ENCODE measurements at regions not wholly inside any gene's neighbourhood (a gene's known extent, or its start where the extent isn't known, plus 50 kb on each side); places are given as distances from the start of the nearest gene placed in this dataset.

GRCh38 chr11:116421529-116422185 is 351.1 kb downstream of the BUD13 start:
- no peaks in the 10 kb centered on the region for H3K79me2 ChIP-seq (ENCODE audit: insufficient read depth)
- no peaks in the 10 kb centered on the region for H3F3A ChIP-seq (replicated peaks; ENCODE audit: insufficient read depth)
- no peaks in the 10 kb centered on the region for H3K36me3 ChIP-seq (replicated peaks in 1 of 2; ENCODE audit: control insufficient read depth in 1 of 2, insufficient read depth in 2 of 2, low read length in 1 of 2)
- H3K9ac ChIP-seq = no peak overlapping the region
- H4K20me1 ChIP-seq (ENCODE audit: insufficient read depth) = no peaks in the 10 kb centered on the region
- peak overlapping the region in 1 of 2 experiments; percentile 100; a peak in 2 of 4 replicates for H3K27ac ChIP-seq (ENCODE audit: low read depth in 2 of 2, low read length in 1 of 2)
- H3K4me3 ChIP-seq (ENCODE audit: low read depth in 2 of 2, low read length in 1 of 2) = no peak overlapping the region
- peaks cover 0 to 75% of the 10 kb centered on the region in 2 experiments; a peak in 2 of 4 replicates for H3K4me1 ChIP-seq (ENCODE audit: control insufficient read depth in 1 of 2, insufficient read depth in 2 of 2, low read depth in 1 of 2, low read length in 1 of 2)
- H2AFZ ChIP-seq (ENCODE audit: low read depth) = no peak overlapping the region
- H3K9me3 ChIP-seq = no peaks in the 10 kb centered on the region
- TF ChIP-seq MAX (IDR thresholded peaks at IDR 0.05; ENCODE audit: low read depth) = no peak
- no peak for TF ChIP-seq TCF12 (IDR thresholded peaks at IDR 0.05)
- TF ChIP-seq MEF2A (IDR thresholded peaks at IDR 0.05; ENCODE audit: borderline replicate concordance, low read depth) = no peak
- no peak for TF ChIP-seq FOXJ3 (CRISPR knock-in tag; IDR thresholded peaks at IDR 0.05)
- TF ChIP-seq REST (IDR thresholded peaks at IDR 0.05; ENCODE audit: low read depth, low read length) = no peak
- TF ChIP-seq USF2 (IDR thresholded peaks at IDR 0.05; ENCODE audit: borderline replicate concordance, low read depth, low read length) = no peak
- no peak for TF ChIP-seq EZH2phosphoT487 (IDR thresholded peaks at IDR 0.05; ENCODE audit: borderline replicate concordance, low read depth)
- TF ChIP-seq SMC3 (IDR thresholded peaks at IDR 0.05; ENCODE audit: low read depth, low read length) = no peak
- no peak for TF ChIP-seq USF1 (IDR thresholded peaks at IDR 0.05; ENCODE audit: borderline replicate concordance, low read depth)
- TF ChIP-seq PBX3 (IDR thresholded peaks at IDR 0.05) = no peak
- no peak for TF ChIP-seq FOSL2 (IDR thresholded peaks at IDR 0.05; ENCODE audit: borderline replicate concordance, low read depth)
- TF ChIP-seq CTCF (IDR thresholded peaks at IDR 0.05) = no peak
- TF ChIP-seq FOXM1 (IDR thresholded peaks at IDR 0.05; ENCODE audit: low read depth) = no peak
- TF ChIP-seq MXI1 (IDR thresholded peaks at IDR 0.05; ENCODE audit: low read depth, low read length) = no peak
- no peak for TF ChIP-seq GABPA (IDR thresholded peaks at IDR 0.05; ENCODE audit: low read depth)
- no peak for TF ChIP-seq EP300 (IDR thresholded peaks at IDR 0.05; ENCODE audit: borderline replicate concordance in 1 of 2, low read depth in 1 of 2, low read length in 1 of 2)
- TF ChIP-seq ZBTB33 (IDR thresholded peaks at IDR 0.05; ENCODE audit: borderline replicate concordance, low read depth) = no peak
- no peak for TF ChIP-seq RAD21 (IDR thresholded peaks at IDR 0.05; ENCODE audit: low read length)
- TF ChIP-seq SIN3A (IDR thresholded peaks at IDR 0.05; ENCODE audit: borderline replicate concordance, low read depth, low read length) = no peak
- no peaks in the 10 kb centered on the region for H3K27me3 ChIP-seq (ENCODE audit: insufficient read depth)
- ChIA-PET CTCF (interaction anchor here (0.7 to 10.9 kb wide), 8 partner anchors 9 to 343 kb away, joined by 3 to 109 read pairs (median 4); no protein-coding TSS in a partner anchor), POLR2A (interaction anchor here (0.8 to 11.4 kb wide), 5 partner anchors 31 to 81 kb away, joined by 3 to 237 read pairs (median 4); no protein-coding TSS in a partner anchor)
- no peak overlapping the region for H3K4me2 ChIP-seq
- DNase-seq = no peak
- WGBS (ENCODE audit: low lambda C conversion rate) = 56% methylated on average over 16 of the region's 16 CpGs
- no peaks in the 10 kb centered on the region for H3K9me2 ChIP-seq

Data from SK-N-SH (cell line).